Pons (tissue), 1 donor: ENCODE measurements at regions not wholly inside any gene's neighbourhood (a gene's known extent, or its start where the extent isn't known, plus 50 kb on each side); places are given as distances from the start of the nearest gene placed in this dataset.

Source experiments
- DNase-seq: peaks from one replicate; pipeline ENCODE4 v3.0.0-alpha.2; 2016; ENCODE audit warnings: low spot score

GRCh38 chrX:63884821-63885790 is 100.1 kb upstream of the ARHGEF9 start:
- no peak for DNase-seq

GRCh38 chrX:63869506-63869905 is 84.5 kb upstream of the ARHGEF9 start:
- DNase-seq, result no peak

GRCh38 chrX:63855896-63856295 is 70.9 kb upstream of the ARHGEF9 start:
- no peak for DNase-seq

GRCh38 chrX:63835361-63835760 is 50.3 kb upstream of the ARHGEF9 start:
- no peak for DNase-seq
